ENCODE measurements at regions not wholly inside any gene's neighbourhood (a gene's known extent, or its start where the extent isn't known, plus 50 kb on each side); places are given as distances from the start of the nearest gene placed in this dataset.
"Not testable (repeated sequence)": the region's sequence is repeated elsewhere in the genome, so short reads cannot be mapped to it uniquely, and the experiment has no call there.

DNA sequence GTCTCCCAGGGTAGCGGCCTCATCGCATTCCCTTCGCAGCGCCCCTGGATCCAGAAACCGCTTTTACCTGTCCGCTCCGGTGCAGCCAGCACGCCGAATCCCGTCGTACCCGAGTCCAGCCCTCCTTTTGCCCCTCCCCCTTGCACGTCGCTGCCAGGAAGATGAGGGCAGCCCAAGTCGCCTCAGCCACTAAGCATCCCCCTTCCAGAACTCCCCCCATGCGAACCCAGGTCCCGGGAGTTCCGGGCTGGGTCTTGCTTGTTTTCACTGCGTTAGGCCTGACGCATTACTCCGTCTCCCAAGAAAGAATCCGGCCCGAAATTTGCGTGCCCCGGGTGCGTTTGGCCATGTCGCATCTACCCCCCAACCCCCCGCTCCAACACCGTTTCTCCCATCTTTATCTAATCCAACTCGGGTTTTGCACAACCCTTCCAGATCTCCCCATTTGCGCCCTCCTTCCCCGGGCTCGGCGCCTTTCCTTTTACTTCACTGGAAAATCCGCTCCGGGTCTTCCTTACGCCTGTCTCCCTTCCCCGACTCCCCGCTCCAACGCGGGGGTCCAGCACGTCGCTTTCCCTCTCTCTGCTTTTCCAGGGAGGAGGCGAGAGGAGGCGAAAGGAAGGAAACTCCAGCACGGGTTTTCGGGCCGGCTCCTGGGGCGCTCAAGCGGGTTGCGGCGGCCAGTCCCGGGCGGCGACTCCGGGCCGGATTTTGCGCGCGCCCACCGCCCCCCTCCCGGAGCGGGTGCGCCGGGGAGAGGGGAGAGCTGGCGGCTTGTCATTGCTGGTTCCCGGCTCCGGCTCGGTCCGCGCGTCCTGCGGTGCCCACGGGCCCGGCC, 116.0 kb downstream of the CRLF3 start:
- peaks cover 44% of the 10 kb centered on the region for H3K4me1 ChIP-seq (ENCODE audit: insufficient read depth, low read length, poor library complexity, severe bottlenecking)
- H3K9me3 ChIP-seq (ENCODE audit: low read length); H3K9me2 ChIP-seq (ENCODE audit: insufficient read depth, low read length); H3K36me3 ChIP-seq (ENCODE audit: insufficient read depth, low read length); BruUV-seq (replicated peaks); CTCF ChIA-PET (ENCODE audit: unreplicated experiment); H4K20me1 ChIP-seq (ENCODE audit: insufficient read depth, low read length): not testable (repeated sequence)
- H3K4me3 ChIP-seq (ENCODE audit: low read depth, low read length, poor library complexity, severe bottlenecking): peak overlapping the region; percentile 96
- H3K79me2 ChIP-seq (ENCODE audit: insufficient read depth, low read depth, low read length): peaks cover 41% of the 10 kb centered on the region
- POLR2A ChIA-PET: interaction anchor here (0.9 kb wide), 1 partner anchor 108 kb away, joined by 3 read pairs; no protein-coding TSS in a partner anchor
- H3K4me2 ChIP-seq (ENCODE audit: low read length): peak overlapping the region; percentile 82
- H3K27ac ChIP-seq (ENCODE audit: low read depth, low read length, poor library complexity, severe bottlenecking): peak overlapping the region; percentile 76
- intact Hi-C loops (cut with micrococcal nuclease; ENCODE audit: unreplicated experiment): loop anchor here (5.0 kb wide), 3 partner anchors 106 to 331 kb away; partner anchors contain the start of genes CPD and CRLF3
- peak; percentile 88 for DNase-seq (ENCODE audit: low spot score)
- H2AFZ ChIP-seq (ENCODE audit: low read length): peak overlapping the region; percentile 84

GRCh38 chr17:30707724-30708240, 116.7 kb downstream of the CRLF3 start:
- CTCF ChIA-PET (ENCODE audit: unreplicated experiment): not testable (repeated sequence)
- peak overlapping the region; percentile 96 for H3K4me3 ChIP-seq (ENCODE audit: low read depth, low read length, poor library complexity, severe bottlenecking)

GRCh38 chr17:30706461-30707335, 117.8 kb downstream of the CRLF3 start:
- H3K9me3 ChIP-seq (ENCODE audit: low read length); H3K36me3 ChIP-seq (ENCODE audit: insufficient read depth, low read length); H3K9me2 ChIP-seq (ENCODE audit: insufficient read depth, low read length); DNase-seq (ENCODE audit: low spot score); H3K27ac ChIP-seq (ENCODE audit: low read depth, low read length, poor library complexity, severe bottlenecking); CTCF ChIA-PET (ENCODE audit: unreplicated experiment); H4K20me1 ChIP-seq (ENCODE audit: insufficient read depth, low read length); H2AFZ ChIP-seq (ENCODE audit: low read length): not testable (repeated sequence)
- POLR2A ChIA-PET: interaction anchor here (0.8 kb wide), 1 partner anchor 10 kb away, joined by 3 read pairs; no protein-coding TSS in a partner anchor
- H3K4me1 ChIP-seq (ENCODE audit: insufficient read depth, low read length, poor library complexity, severe bottlenecking): peaks cover 26% of the 10 kb centered on the region
- BruUV-seq (replicated peaks): TSS peak; percentile 34
- H3K79me2 ChIP-seq (ENCODE audit: insufficient read depth, low read depth, low read length): peaks cover 23% of the 10 kb centered on the region
- intact Hi-C loops (cut with micrococcal nuclease; ENCODE audit: unreplicated experiment): loop anchor here (5.0 kb wide), 3 partner anchors 104 to 329 kb away; partner anchors contain the start of genes CPD and CRLF3
- H3K4me2 ChIP-seq (ENCODE audit: low read length): peak overlapping the region; percentile 82
- peak overlapping the region; percentile 96 for H3K4me3 ChIP-seq (ENCODE audit: low read depth, low read length, poor library complexity, severe bottlenecking)

More at GRCh38 chr17:30707724-30708240, 116.7 kb downstream of the CRLF3 start:
- POLR2A ChIA-PET: interaction anchor here (0.8 kb wide), 1 partner anchor 9 kb away, joined by 3 read pairs; no protein-coding TSS in a partner anchor
- intact Hi-C loops (cut with micrococcal nuclease; ENCODE audit: unreplicated experiment): loop anchor here (5.0 kb wide), 3 partner anchors 105 to 330 kb away; partner anchors contain the start of genes CPD and CRLF3
- not testable (repeated sequence) for H4K20me1 ChIP-seq (ENCODE audit: insufficient read depth, low read length); H3K36me3 ChIP-seq (ENCODE audit: insufficient read depth, low read length); H3K9me3 ChIP-seq (ENCODE audit: low read length); BruUV-seq (replicated peaks); H3K9me2 ChIP-seq (ENCODE audit: insufficient read depth, low read length)
- H3K4me2 ChIP-seq (ENCODE audit: low read length): peak overlapping the region; percentile 82
- peak overlapping the region; percentile 84 for H2AFZ ChIP-seq (ENCODE audit: low read length)
- peak overlapping the region; percentile 76 for H3K27ac ChIP-seq (ENCODE audit: low read depth, low read length, poor library complexity, severe bottlenecking)
- H3K79me2 ChIP-seq (ENCODE audit: insufficient read depth, low read depth, low read length): peaks cover 34% of the 10 kb centered on the region
- peaks cover 37% of the 10 kb centered on the region for H3K4me1 ChIP-seq (ENCODE audit: insufficient read depth, low read length, poor library complexity, severe bottlenecking)
- 0 out of 2 replicates have a peak, but pooled peaks have one; percentile 7 for TF ChIP-seq CTCF (conservative IDR thresholded peaks at IDR 0.05; ENCODE audit: low read length)
- peak; percentile 75 for DNase-seq (ENCODE audit: low spot score)

- H3K4me3 ChIP-seq (ENCODE audit: low read depth, low read length, poor library complexity, severe bottlenecking); H3K9me3 ChIP-seq (ENCODE audit: low read length); POLR2A ChIA-PET; H3K9me2 ChIP-seq (ENCODE audit: insufficient read depth, low read length); CTCF ChIA-PET (ENCODE audit: unreplicated experiment); DNase-seq (ENCODE audit: low spot score); H4K20me1 ChIP-seq (ENCODE audit: insufficient read depth, low read length); H3K4me2 ChIP-seq (ENCODE audit: low read length); BruUV-seq (replicated peaks); H3K27ac ChIP-seq (ENCODE audit: low read depth, low read length, poor library complexity, severe bottlenecking); H3K36me3 ChIP-seq (ENCODE audit: insufficient read depth, low read length); H2AFZ ChIP-seq (ENCODE audit: low read length): not testable (repeated sequence)
- intact Hi-C loops (cut with micrococcal nuclease; ENCODE audit: unreplicated experiment): loop anchor here (5.0 kb wide), 3 partner anchors 104 to 329 kb away; partner anchors contain the start of genes CPD and CRLF3
- Histone ChIP-seq H3K79me2 (ENCODE audit: insufficient read depth, low read depth, low read length) (peaks cover 16% of the 10 kb centered on the region), H3K4me1 (ENCODE audit: insufficient read depth, low read length, poor library complexity, severe bottlenecking) (peaks cover 19% of the 10 kb centered on the region)
Measured at GRCh38 chr17:30706004-30706403, 118.5 kb downstream of the CRLF3 start.
